H1 (cell line): ENCODE measurements at regions not wholly inside any gene's neighbourhood (a gene's known extent, or its start where the extent isn't known, plus 50 kb on each side); places are given as distances from the start of the nearest gene placed in this dataset.

Source experiments
- CTCF ChIA-PET: fragments of 300-600 bp; sonication (Branson Sonifier 250); formaldehyde crosslinking; loops from one replicate; lab custom pipeline; 2021; ENCODE audit not compliant: partially characterized antibody; lab: Charles Lee
- POLR2A ChIA-PET: fragments of 300-600 bp; sonication (Branson Sonifier 250); formaldehyde crosslinking; loops from one replicate; lab custom pipeline; 2021; ENCODE audit warnings: inconsistent platforms; ENCODE audit not compliant: partially characterized antibody; lab: Charles Lee
- DNase-seq, 2 experiments: peaks; one replicate each; pipeline versions ENCODE4 v3.0.0 to v3.0.0-alpha.2; 2010 to 2022; ENCODE audit warnings: low spot score in 2 of 2, low read depth in 1 of 2, mixed read lengths in 1 of 2
- FAIRE-seq: peaks from 2 replicates; lab custom pipeline; 2011; peaks lifted over from hg19 to GRCh38; lab: Jason Lieb, UNC
- H2AFZ ChIP-seq: 2 replicates; pipeline ENCODE4 v1.8.1; 2012; ENCODE audit warnings: low read length, inconsistent platforms
- H2AK5ac ChIP-seq: 2 replicates; pipeline ENCODE4 v1.6.1; 2013; ENCODE audit warnings: low read depth, low read length
- H2BK120ac ChIP-seq: replicated peaks from 2 replicates; pipeline ENCODE3; 2013; ENCODE audit warnings: low read depth, low read length, inconsistent platforms
- H2BK12ac ChIP-seq: 2 replicates; pipeline ENCODE4 v1.6.1; 2013; ENCODE audit warnings: low read depth, low read length
- H2BK15ac ChIP-seq: 2 replicates; pipeline ENCODE4 v1.6.1; 2013; ENCODE audit warnings: low read length
- H2BK20ac ChIP-seq: 2 replicates; pipeline ENCODE4 v1.6.1; 2013; ENCODE audit warnings: low read length
- H2BK5ac ChIP-seq: 2 replicates; pipeline ENCODE4 v1.6.1; 2013; ENCODE audit warnings: low read depth, low read length
- H3K14ac ChIP-seq: 2 replicates; pipeline ENCODE4 v1.6.1; 2013; ENCODE audit warnings: inconsistent platforms; ENCODE audit not compliant: insufficient read length
- H3K18ac ChIP-seq: 2 replicates; pipeline ENCODE4 v1.6.1; 2013; ENCODE audit warnings: low read length; ENCODE audit errors: extremely low read depth
- H3K23ac ChIP-seq: 2 replicates; pipeline ENCODE4 v1.6.1; 2013; ENCODE audit warnings: inconsistent platforms; ENCODE audit not compliant: insufficient read length
- H3K23me2 ChIP-seq: 2 replicates; pipeline ENCODE4 v1.6.1; 2013; ENCODE audit warnings: low read depth, low read length
- H3K27ac ChIP-seq: 2 replicates; pipeline ENCODE4 v1.6.1; 2011; ENCODE audit warnings: low read depth, low read length, inconsistent platforms
- H3K27me3 ChIP-seq, 4 experiments: replicated peaks in 1 of 4; 1 replicate in 1 of 4; 2 replicates in 3 of 4; pipeline versions ENCODE4 v1.6.1 to v1.8.1; 2011 to 2013; ENCODE audit warnings: low read length in 3 of 4, mild to moderate bottlenecking in 3 of 4, inconsistent platforms in 2 of 4, mixed read lengths in 2 of 4, moderate library complexity in 1 of 4; ENCODE audit not compliant: control insufficient read depth in 3 of 4, insufficient read depth in 3 of 4; ENCODE audit errors: extremely low read depth in 1 of 4
- H3K36me3 ChIP-seq, 4 experiments: 2 replicates each; pipeline versions ENCODE4 v1.6.1 to v1.8.1; 2011 to 2013; ENCODE audit warnings: mild to moderate bottlenecking in 4 of 4, low read length in 3 of 4, moderate library complexity in 2 of 4, control low read depth in 1 of 4, inconsistent platforms in 1 of 4; ENCODE audit not compliant: insufficient read depth in 4 of 4, control insufficient read depth in 2 of 4
- H3K4ac ChIP-seq: replicated peaks from 2 replicates; pipeline ENCODE3; 2013; ENCODE audit warnings: low read length, low read depth, mixed read lengths, inconsistent platforms; ENCODE audit not compliant: insufficient read length
- H3K4me1 ChIP-seq, 4 experiments: replicated peaks in 1 of 4; 1 replicate in 1 of 4; 2 replicates in 3 of 4; pipeline versions ENCODE4 v1.6.1 to v1.8.1; 2011 to 2013; ENCODE audit warnings: low read length in 3 of 4, inconsistent platforms in 2 of 4, mixed read lengths in 1 of 4; ENCODE audit not compliant: insufficient read depth in 4 of 4, control insufficient read depth in 3 of 4
- H3K4me2 ChIP-seq, 2 experiments: 2 replicates each; pipeline versions ENCODE4 v1.6.1 to v1.8.1; 2011 to 2013; ENCODE audit warnings: low read depth in 2 of 2, low read length in 2 of 2, control low read depth in 1 of 2, inconsistent platforms in 1 of 2, mild to moderate bottlenecking in 1 of 2; ENCODE audit not compliant: insufficient read depth in 1 of 2
- H3K4me3 ChIP-seq, 4 experiments: fragments of 200-600, 300-600 bp in 1 of 4; sonication (generic), shearing (Covaris generic), sonication (Bioruptor Twin) in 1 of 4; 2 replicates each; pipeline versions ENCODE4 v1.5.1 to v1.8.1; 2011 to 2016; ENCODE audit warnings: low read length in 4 of 4, low read depth in 3 of 4, control low read depth in 2 of 4, inconsistent platforms in 2 of 4, mild to moderate bottlenecking in 2 of 4, mixed read lengths in 1 of 4, moderate library complexity in 1 of 4; ENCODE audit not compliant: insufficient read depth in 2 of 4; ENCODE audit errors: extremely low read depth in 1 of 4
- H3K56ac ChIP-seq: replicated peaks from 2 replicates; pipeline ENCODE3; 2013; ENCODE audit warnings: low read depth, mild to moderate bottlenecking, mixed read lengths, low read length, inconsistent platforms; ENCODE audit not compliant: insufficient read length
- H3K79me1 ChIP-seq: 2 replicates; pipeline ENCODE4 v1.6.1; 2013; ENCODE audit warnings: low read depth, low read length, control low read depth
- H3K79me2 ChIP-seq, 2 experiments: 2 replicates each; pipeline versions ENCODE4 v1.6.1 to v1.8.1; 2012 to 2013; ENCODE audit warnings: low read length in 2 of 2, mild to moderate bottlenecking in 2 of 2, inconsistent platforms in 1 of 2; ENCODE audit not compliant: insufficient read depth in 2 of 2, control insufficient read depth in 1 of 2
- H3K9ac ChIP-seq, 4 experiments: replicated peaks in 1 of 4; 1 replicate in 1 of 4; 2 replicates in 3 of 4; pipeline versions ENCODE4 v1.6.1 to v1.8.1; 2011 to 2013; ENCODE audit warnings: low read depth in 3 of 4, low read length in 3 of 4, control low read depth in 2 of 4, mild to moderate bottlenecking in 2 of 4, moderate library complexity in 2 of 4, inconsistent platforms in 1 of 4; ENCODE audit errors: extremely low read depth in 1 of 4
- H3K9me3 ChIP-seq, 2 experiments: 2 replicates each; pipeline versions ENCODE4 v1.6.1 to v1.8.1; 2012 to 2013; ENCODE audit warnings: mild to moderate bottlenecking in 2 of 2, moderate library complexity in 2 of 2, control low read depth in 1 of 2, inconsistent platforms in 1 of 2, low read depth in 1 of 2, low read length in 1 of 2, mixed read lengths in 1 of 2; ENCODE audit not compliant: insufficient read depth in 2 of 2
- H4K20me1 ChIP-seq, 2 experiments: replicated peaks in 1 of 2; 2 replicates each; pipeline versions ENCODE3 to v1.8.1; 2011 to 2013; ENCODE audit warnings: inconsistent platforms in 2 of 2, low read length in 2 of 2, mild to moderate bottlenecking in 1 of 2; ENCODE audit not compliant: insufficient read depth in 2 of 2, control insufficient read depth in 1 of 2
- H4K5ac ChIP-seq: 2 replicates; pipeline ENCODE4 v1.6.1; 2013; ENCODE audit warnings: low read length, low read depth, mixed read lengths, inconsistent platforms; ENCODE audit not compliant: insufficient read length
- H4K8ac ChIP-seq: 2 replicates; pipeline ENCODE4 v1.8.0; 2013; ENCODE audit warnings: mild to moderate bottlenecking, moderate library complexity, low read length, inconsistent platforms; ENCODE audit not compliant: insufficient read depth; ENCODE audit errors: extremely low read depth
- H4K91ac ChIP-seq: replicated peaks from 2 replicates; pipeline ENCODE3; 2013; ENCODE audit warnings: low read length, mixed read lengths, inconsistent platforms; ENCODE audit not compliant: insufficient read length
- BACH1 ChIP-seq: IDR thresholded peaks from 2 replicates; pipeline ENCODE4 v1.6.1; 2012; ENCODE audit warnings: low read length, improper control_type of control experiment
- CEBPB ChIP-seq: IDR thresholded peaks from 2 replicates; pipeline ENCODE4 v1.6.1; 2012; ENCODE audit warnings: low read depth, low read length
- CTCF ChIP-seq, 3 experiments: IDR thresholded peaks; 1 replicate in 2 of 3; 2 replicates in 1 of 3; pipeline versions ENCODE4 v1.5.1 to v1.6.1; 2011; ENCODE audit warnings: low read length in 3 of 3, mild to moderate bottlenecking in 3 of 3, inconsistent platforms in 2 of 3, low read depth in 1 of 3, moderate library complexity in 1 of 3; ENCODE audit not compliant: insufficient read depth in 1 of 3; ENCODE audit errors: control extremely low read depth in 1 of 3
- GTF2F1 ChIP-seq: IDR thresholded peaks from 2 replicates; pipeline ENCODE4 v1.6.1; 2012; ENCODE audit warnings: low read depth, low read length, improper control_type of control experiment, borderline replicate concordance
- JUN ChIP-seq: IDR thresholded peaks from 2 replicates; pipeline ENCODE4 v1.6.1; 2011; ENCODE audit warnings: low read depth, mild to moderate bottlenecking, improper control_type of control experiment, low read length
- KDM4A ChIP-seq: IDR thresholded peaks from one replicate; pipeline ENCODE4 v1.7.1; 2012; ENCODE audit warnings: low read depth, mild to moderate bottlenecking, moderate library complexity, low read length, inconsistent platforms; ENCODE audit not compliant: severe bottlenecking
- MAFK ChIP-seq: IDR thresholded peaks from 2 replicates; pipeline ENCODE4 v1.6.1; 2012; ENCODE audit warnings: low read depth, mild to moderate bottlenecking, improper control_type of control experiment, low read length
- NRF1 ChIP-seq: IDR thresholded peaks from 2 replicates; pipeline ENCODE4 v1.6.1; 2011; ENCODE audit warnings: mild to moderate bottlenecking, low read depth, low read length, improper control_type of control experiment
- PHF8 ChIP-seq: fragments of 200-600 bp; sonication (generic); conservative IDR thresholded peaks from 2 replicates; pipeline ENCODE4 v1.7.1; 2012; ENCODE audit warnings: low read depth, mild to moderate bottlenecking, inconsistent platforms, low read length, moderate library complexity
- POU5F1 ChIP-seq: IDR thresholded peaks from 2 replicates; pipeline ENCODE4 v1.6.1; 2011; ENCODE audit warnings: low read depth, mild to moderate bottlenecking, low read length, moderate library complexity
- RXRA ChIP-seq: IDR thresholded peaks from 2 replicates; pipeline ENCODE4 v1.6.1; 2011; ENCODE audit warnings: low read depth, mild to moderate bottlenecking, low read length, moderate library complexity; ENCODE audit not compliant: insufficient read depth
- SIX5 ChIP-seq: IDR thresholded peaks from 2 replicates; pipeline ENCODE4 v1.6.1; 2011; ENCODE audit warnings: mild to moderate bottlenecking, low read depth, low read length
- SRF ChIP-seq: IDR thresholded peaks from 2 replicates; pipeline ENCODE4 v1.6.1; 2011; ENCODE audit warnings: mild to moderate bottlenecking, low read depth, low read length, moderate library complexity
- YY1 ChIP-seq: IDR thresholded peaks from 2 replicates; pipeline ENCODE4 v1.6.1; 2011; ENCODE audit warnings: low read depth, mild to moderate bottlenecking, low read length
- WGBS, 2 experiments: shearing (Covaris generic) in 1 of 2; methylation state at CpG; one replicate each; pipeline versions ENCODE4 v1.1.6 to v1.1.7; 2013 to 2015; ENCODE audit warnings: low lambda C conversion rate in 2 of 2, mixed read lengths in 2 of 2, inconsistent platforms in 1 of 2, low coverage in 1 of 2, missing lambda C conversion rate in 1 of 2; ENCODE audit not compliant: insufficient replicate concordance in 2 of 2, insufficient coverage in 1 of 2, insufficient read length in 1 of 2; ENCODE audit errors: extremely low coverage in 1 of 2, missing lambda C conversion rate in 1 of 2; 5-methylcytosine and 5-hydroxymethylcytosine counted together

- Histone ChIP-seq H2BK15ac (no peak overlapping the region), H3K79me2 (no peaks in the 10 kb centered on the region), H3K23ac (no peak overlapping the region), H2AK5ac (no peak overlapping the region), H3K79me1 (no peaks in the 10 kb centered on the region), H3K23me2 (peaks cover 1% of the 10 kb centered on the region; the same call in 1 of the 2 replicates), H2BK20ac (no peak overlapping the region), H4K8ac (no peak overlapping the region), H2BK120ac (no peak overlapping the region), H4K5ac (no peak overlapping the region), H3K9me3 (no peaks in the 10 kb centered on the region), H3K4me2 (no peak overlapping the region), H4K20me1 (no peaks in the 10 kb centered on the region), H3K4ac (no peak overlapping the region), H3K18ac (no peak overlapping the region), H3K9ac (no peak overlapping the region), H2AFZ (no peak overlapping the region), H2BK5ac (no peak overlapping the region), H3K14ac (no peak overlapping the region), H3K27me3 (no peaks in the 10 kb centered on the region), H3K4me1 (peaks cover 0 to 6% (median 2%) of the 10 kb centered on the region in 4 experiments; a peak in 2 of 7 replicates), H2BK12ac (no peak overlapping the region), H3K27ac (no peak overlapping the region), H3K36me3 (no peaks in the 10 kb centered on the region), H3K56ac (no peak overlapping the region), H4K91ac (no peak overlapping the region), H3K4me3 (no peak overlapping the region)
- CTCF ChIA-PET = no interaction called here
- WGBS, 2 experiments = 86% methylated on average over 2 of the region's 2 CpGs; no CpG with 5 or more reads in 1 of the 2 experiments
- POLR2A ChIA-PET = no interaction called here
- FAIRE-seq (no peak), DNase-seq (no peak)
- TF ChIP-seq RXRA (no peak), PHF8 (no peak), GTF2F1 (no peak), CEBPB (no peak), KDM4A (no peak), NRF1 (no peak), POU5F1 (no peak), JUN (no peak), SRF (no peak), BACH1 (no peak), CTCF (IDR thresholded peaks at IDR 0.05; ENCODE audit: control extremely low read depth in 1 of 3, insufficient read depth in 1 of 3, low read depth in 1 of 3, low read length in 3 of 3) (no peak), YY1 (no peak), SIX5 (no peak), MAFK (no peak)
These were observed 62.8 kb upstream of the RNF152 start for GRCh38 chr18:61955644-61956043.
